ENCODE measurements at regions not wholly inside any gene's neighbourhood (a gene's known extent, or its start where the extent isn't known, plus 50 kb on each side); places are given as distances from the start of the nearest gene placed in this dataset.

GRCh38 chr11:109745996-109746625 lies 324.1 kb downstream of the C11orf87 start:
- no peak for ATAC-seq

DNA sequence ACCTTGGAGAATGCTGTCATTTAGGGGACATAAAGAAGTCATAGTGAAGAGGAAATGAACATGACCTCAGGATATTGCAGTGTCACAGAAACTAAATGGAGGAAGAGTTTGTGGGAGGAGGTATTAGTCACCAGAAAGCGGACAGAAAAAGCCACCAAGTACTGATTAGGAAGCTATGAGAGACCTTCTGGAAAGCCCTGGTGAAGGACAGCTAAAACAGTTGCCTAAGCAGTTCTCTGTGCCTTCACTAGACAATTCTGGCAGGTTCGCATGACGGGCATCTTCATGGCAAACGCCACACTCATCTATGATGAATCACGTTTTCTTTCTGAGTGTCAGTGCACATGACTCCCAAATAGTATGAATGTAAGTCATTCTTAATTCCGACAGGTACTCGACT lies 325.8 kb downstream of the C11orf87 start:
- Histone ChIP-seq H3K9me3 (ENCODE audit: control insufficient read depth, insufficient read depth, low read depth, low read length) (no peaks in the 10 kb centered on the region), H3K27me3 (ENCODE audit: control insufficient read depth, insufficient read depth, low read length) (no peaks in the 10 kb centered on the region), H3K27ac (ENCODE audit: low read length) (no peak overlapping the region), H3K4me3 (ENCODE audit: low read depth in 2 of 2, low read length in 2 of 2) (no peak overlapping the region), H3K36me3 (ENCODE audit: control insufficient read depth, insufficient read depth, low read length) (no peaks in the 10 kb centered on the region), H3K4me1 (ENCODE audit: control insufficient read depth, insufficient read depth, low read length) (no peaks in the 10 kb centered on the region)
- BruUV-seq (replicated peaks), result no TSS peak
- DNase-seq (ENCODE audit: low read depth, low spot score) (no peak), ATAC-seq (no peak)
- POLR2A ChIA-PET, result no interaction called here
- TF ChIP-seq, protein P1, sequence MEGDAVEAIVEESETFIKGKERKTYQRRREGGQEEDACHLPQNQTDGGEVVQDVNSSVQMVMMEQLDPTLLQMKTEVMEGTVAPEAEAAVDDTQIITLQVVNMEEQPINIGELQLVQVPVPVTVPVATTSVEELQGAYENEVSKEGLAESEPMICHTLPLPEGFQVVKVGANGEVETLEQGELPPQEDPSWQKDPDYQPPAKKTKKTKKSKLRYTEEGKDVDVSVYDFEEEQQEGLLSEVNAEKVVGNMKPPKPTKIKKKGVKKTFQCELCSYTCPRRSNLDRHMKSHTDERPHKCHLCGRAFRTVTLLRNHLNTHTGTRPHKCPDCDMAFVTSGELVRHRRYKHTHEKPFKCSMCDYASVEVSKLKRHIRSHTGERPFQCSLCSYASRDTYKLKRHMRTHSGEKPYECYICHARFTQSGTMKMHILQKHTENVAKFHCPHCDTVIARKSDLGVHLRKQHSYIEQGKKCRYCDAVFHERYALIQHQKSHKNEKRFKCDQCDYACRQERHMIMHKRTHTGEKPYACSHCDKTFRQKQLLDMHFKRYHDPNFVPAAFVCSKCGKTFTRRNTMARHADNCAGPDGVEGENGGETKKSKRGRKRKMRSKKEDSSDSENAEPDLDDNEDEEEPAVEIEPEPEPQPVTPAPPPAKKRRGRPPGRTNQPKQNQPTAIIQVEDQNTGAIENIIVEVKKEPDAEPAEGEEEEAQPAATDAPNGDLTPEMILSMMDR (IDR thresholded peaks at IDR 0.05), result no peak
- TF ChIP-seq POLR2AphosphoS5 (IDR thresholded peaks at IDR 0.05; ENCODE audit: low read depth, low read length), result no peak
- intact Hi-C loops (cut with micrococcal nuclease; ENCODE audit: unreplicated experiment) (no loop called here), in situ Hi-C loops (cut with HindIII; ENCODE audit: low pct_unique_long_range_greater_than_20kb, low sequenced_read_pairs) (no loop called here)
- CTCF ChIA-PET, result no interaction called here

More at GRCh38 chr11:109745996-109746625, 324.1 kb downstream of the C11orf87 start:
- TF ChIP-seq, protein P2, sequence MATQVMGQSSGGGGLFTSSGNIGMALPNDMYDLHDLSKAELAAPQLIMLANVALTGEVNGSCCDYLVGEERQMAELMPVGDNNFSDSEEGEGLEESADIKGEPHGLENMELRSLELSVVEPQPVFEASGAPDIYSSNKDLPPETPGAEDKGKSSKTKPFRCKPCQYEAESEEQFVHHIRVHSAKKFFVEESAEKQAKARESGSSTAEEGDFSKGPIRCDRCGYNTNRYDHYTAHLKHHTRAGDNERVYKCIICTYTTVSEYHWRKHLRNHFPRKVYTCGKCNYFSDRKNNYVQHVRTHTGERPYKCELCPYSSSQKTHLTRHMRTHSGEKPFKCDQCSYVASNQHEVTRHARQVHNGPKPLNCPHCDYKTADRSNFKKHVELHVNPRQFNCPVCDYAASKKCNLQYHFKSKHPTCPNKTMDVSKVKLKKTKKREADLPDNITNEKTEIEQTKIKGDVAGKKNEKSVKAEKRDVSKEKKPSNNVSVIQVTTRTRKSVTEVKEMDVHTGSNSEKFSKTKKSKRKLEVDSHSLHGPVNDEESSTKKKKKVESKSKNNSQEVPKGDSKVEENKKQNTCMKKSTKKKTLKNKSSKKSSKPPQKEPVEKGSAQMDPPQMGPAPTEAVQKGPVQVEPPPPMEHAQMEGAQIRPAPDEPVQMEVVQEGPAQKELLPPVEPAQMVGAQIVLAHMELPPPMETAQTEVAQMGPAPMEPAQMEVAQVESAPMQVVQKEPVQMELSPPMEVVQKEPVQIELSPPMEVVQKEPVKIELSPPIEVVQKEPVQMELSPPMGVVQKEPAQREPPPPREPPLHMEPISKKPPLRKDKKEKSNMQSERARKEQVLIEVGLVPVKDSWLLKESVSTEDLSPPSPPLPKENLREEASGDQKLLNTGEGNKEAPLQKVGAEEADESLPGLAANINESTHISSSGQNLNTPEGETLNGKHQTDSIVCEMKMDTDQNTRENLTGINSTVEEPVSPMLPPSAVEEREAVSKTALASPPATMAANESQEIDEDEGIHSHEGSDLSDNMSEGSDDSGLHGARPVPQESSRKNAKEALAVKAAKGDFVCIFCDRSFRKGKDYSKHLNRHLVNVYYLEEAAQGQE (IDR thresholded peaks at IDR 0.05; ENCODE audit: insufficient read depth in 1 of 2, low read depth in 2 of 2, low read length in 1 of 2), result no peak
- TF ChIP-seq, protein P1 (IDR thresholded peaks at IDR 0.05), result no peak
- TF ChIP-seq POLR2AphosphoS5 (IDR thresholded peaks at IDR 0.05; ENCODE audit: low read depth, low read length) (no peak), SIN3A (IDR thresholded peaks at IDR 0.05; ENCODE audit: borderline replicate concordance, insufficient read depth, low read depth, low read length) (no peak), TCF7L2 (IDR thresholded peaks at IDR 0.05; ENCODE audit: low read depth, low read length) (no peak)
- H3K36me3 ChIP-seq (ENCODE audit: control insufficient read depth, insufficient read depth, low read length), result no peaks in the 10 kb centered on the region
- DNase-seq (ENCODE audit: low read depth, low spot score), result no peak
- in situ Hi-C loops (cut with HindIII; ENCODE audit: low pct_unique_long_range_greater_than_20kb, low sequenced_read_pairs) (no loop called here), intact Hi-C loops (cut with micrococcal nuclease; ENCODE audit: unreplicated experiment) (no loop called here)
- BruUV-seq (replicated peaks), result no TSS peak
- no peaks in the 10 kb centered on the region for H3K9me3 ChIP-seq (ENCODE audit: control insufficient read depth, insufficient read depth, low read depth, low read length)
- POLR2A ChIA-PET, result no interaction called here
- H3K4me1 ChIP-seq (ENCODE audit: control insufficient read depth, insufficient read depth, low read length), result no peaks in the 10 kb centered on the region
- H3K27ac ChIP-seq (ENCODE audit: low read length), result no peak overlapping the region
- H3K4me3 ChIP-seq (ENCODE audit: low read depth in 2 of 2, low read length in 2 of 2), result no peak overlapping the region
- no peaks in the 10 kb centered on the region for H3K27me3 ChIP-seq (ENCODE audit: control insufficient read depth, insufficient read depth, low read length)
- CTCF ChIA-PET, result no interaction called here

All from Panc1 (cell line).